ENCODE measurements at regions not wholly inside any gene's neighbourhood (a gene's known extent, or its start where the extent isn't known, plus 50 kb on each side); places are given as distances from the start of the nearest gene placed in this dataset.

DNA sequence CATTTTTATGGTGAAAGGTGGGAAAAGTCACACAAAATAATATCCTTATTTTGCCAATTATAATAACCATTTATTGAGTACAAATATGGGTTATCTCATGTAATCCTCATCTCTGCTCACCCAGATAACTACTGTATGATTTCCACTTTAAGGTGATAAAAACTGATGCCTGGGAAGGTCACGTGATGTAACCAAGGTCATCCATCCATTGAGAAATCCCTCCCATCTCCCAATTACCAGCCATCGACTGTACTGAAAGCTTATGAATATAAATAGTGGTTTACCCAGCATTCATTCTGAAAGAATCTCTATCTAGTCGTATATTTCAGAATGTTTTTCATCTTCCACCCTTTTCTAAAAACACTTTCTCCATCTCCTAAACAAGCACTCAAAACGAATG is 55.0 kb upstream of the IFNAR2 start:
- no peak overlapping the region for H3K4me2 ChIP-seq (ENCODE audit: low read length)
- no peaks in the 10 kb centered on the region for H4K20me1 ChIP-seq (ENCODE audit: insufficient read depth, low read length)
- H3K36me3 ChIP-seq (replicated peaks; ENCODE audit: low read depth, low read length): no peaks in the 10 kb centered on the region
- no peaks in the 10 kb centered on the region for H3K79me2 ChIP-seq (ENCODE audit: low read length)
- no peak overlapping the region for H2AFZ ChIP-seq (ENCODE audit: low read depth, low read length)
- no peaks in the 10 kb centered on the region for H3K9me3 ChIP-seq (ENCODE audit: insufficient read depth, low read length)
- H3K27ac ChIP-seq (ENCODE audit: low read length): no peak overlapping the region
- TF ChIP-seq CTCF (IDR thresholded peaks at IDR 0.05; ENCODE audit: low read depth, low read length) (no peak), EZH2phosphoT487 (IDR thresholded peaks at IDR 0.05; ENCODE audit: low read depth) (no peak)
- peaks cover 8% of the 10 kb centered on the region; the same call in 1 of the 2 replicates for H3K27me3 ChIP-seq (ENCODE audit: low read depth, low read length)
- H3K4me3 ChIP-seq (ENCODE audit: low read length): no peak overlapping the region
- H3K4me1 ChIP-seq (ENCODE audit: low read length): no peaks in the 10 kb centered on the region
- no peak overlapping the region for H3K9ac ChIP-seq (ENCODE audit: low read length)
